ENCODE measurements at regions not wholly inside any gene's neighbourhood (a gene's known extent, or its start where the extent isn't known, plus 50 kb on each side); places are given as distances from the start of the nearest gene placed in this dataset.
"Not testable (repeated sequence)": the region's sequence is repeated elsewhere in the genome, so short reads cannot be mapped to it uniquely, and the experiment has no call there.

- not testable (repeated sequence) for TF ChIP-seq POLR2A (IDR thresholded peaks at IDR 0.05)
- TF ChIP-seq, protein P1, sequence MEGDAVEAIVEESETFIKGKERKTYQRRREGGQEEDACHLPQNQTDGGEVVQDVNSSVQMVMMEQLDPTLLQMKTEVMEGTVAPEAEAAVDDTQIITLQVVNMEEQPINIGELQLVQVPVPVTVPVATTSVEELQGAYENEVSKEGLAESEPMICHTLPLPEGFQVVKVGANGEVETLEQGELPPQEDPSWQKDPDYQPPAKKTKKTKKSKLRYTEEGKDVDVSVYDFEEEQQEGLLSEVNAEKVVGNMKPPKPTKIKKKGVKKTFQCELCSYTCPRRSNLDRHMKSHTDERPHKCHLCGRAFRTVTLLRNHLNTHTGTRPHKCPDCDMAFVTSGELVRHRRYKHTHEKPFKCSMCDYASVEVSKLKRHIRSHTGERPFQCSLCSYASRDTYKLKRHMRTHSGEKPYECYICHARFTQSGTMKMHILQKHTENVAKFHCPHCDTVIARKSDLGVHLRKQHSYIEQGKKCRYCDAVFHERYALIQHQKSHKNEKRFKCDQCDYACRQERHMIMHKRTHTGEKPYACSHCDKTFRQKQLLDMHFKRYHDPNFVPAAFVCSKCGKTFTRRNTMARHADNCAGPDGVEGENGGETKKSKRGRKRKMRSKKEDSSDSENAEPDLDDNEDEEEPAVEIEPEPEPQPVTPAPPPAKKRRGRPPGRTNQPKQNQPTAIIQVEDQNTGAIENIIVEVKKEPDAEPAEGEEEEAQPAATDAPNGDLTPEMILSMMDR (IDR thresholded peaks at IDR 0.05): not testable (repeated sequence)
These were observed 55.4 kb upstream of the CSNK1E start for GRCh38 chr22:38372665-38373064.

Measured in heart left ventricle (tissue), 13 donors.